H1 (cell line): ENCODE measurements at regions not wholly inside any gene's neighbourhood (a gene's known extent, or its start where the extent isn't known, plus 50 kb on each side); places are given as distances from the start of the nearest gene placed in this dataset.

Experiments
- BRCA1 ChIP-seq: IDR thresholded peaks from 2 replicates; pipeline ENCODE4 v1.6.1; 2012; ENCODE audit warnings: low read depth, low read length, improper control_type of control experiment
- CBX8 ChIP-seq: fragments of 300-800, 300-1000 bp; sonication (generic); IDR thresholded peaks from 2 replicates; pipeline ENCODE4 v1.7.1; 2016; ENCODE audit warnings: low read depth, low read length, borderline replicate concordance
- EP300 ChIP-seq, 2 experiments: IDR thresholded peaks; 1 replicate in 1 of 2; 2 replicates in 1 of 2; pipeline ENCODE4 v1.6.1; 2011 to 2012; ENCODE audit warnings: low read depth in 2 of 2, low read length in 2 of 2, mild to moderate bottlenecking in 2 of 2, borderline replicate concordance in 1 of 2, inconsistent platforms in 1 of 2, moderate library complexity in 1 of 2
- HDAC6 ChIP-seq: IDR thresholded peaks from one replicate; pipeline ENCODE4 v1.7.1; 2012; ENCODE audit warnings: low read depth, mild to moderate bottlenecking, inconsistent platforms, low read length, moderate library complexity
- POLR2A ChIP-seq, 2 experiments: IDR thresholded peaks; 1 replicate in 1 of 2; 2 replicates in 1 of 2; pipeline ENCODE4 v1.6.1; 2011; ENCODE audit warnings: low read depth in 2 of 2, low read length in 2 of 2, mild to moderate bottlenecking in 2 of 2; ENCODE audit errors: control extremely low read depth in 1 of 2
- POLR2AphosphoS5 ChIP-seq: IDR thresholded peaks from 2 replicates; pipeline ENCODE4 v1.6.1; 2011; ENCODE audit warnings: low read depth, low read length
- RFX5 ChIP-seq: IDR thresholded peaks from 2 replicates; pipeline ENCODE4 v1.6.1; 2011; ENCODE audit warnings: low read depth, low read length, improper control_type of control experiment, borderline replicate concordance
- SP1 ChIP-seq: IDR thresholded peaks from 2 replicates; pipeline ENCODE4 v1.6.1; 2011; ENCODE audit warnings: low read depth, low read length
- SRF ChIP-seq: IDR thresholded peaks from 2 replicates; pipeline ENCODE4 v1.6.1; 2011; ENCODE audit warnings: mild to moderate bottlenecking, low read depth, low read length, moderate library complexity
- TAF1 ChIP-seq: IDR thresholded peaks from 2 replicates; pipeline ENCODE4 v1.6.1; 2011; ENCODE audit warnings: mild to moderate bottlenecking, low read depth, low read length
- YY1 ChIP-seq: IDR thresholded peaks from 2 replicates; pipeline ENCODE4 v1.6.1; 2011; ENCODE audit warnings: low read depth, mild to moderate bottlenecking, low read length
- TF ChIP-seq, protein P1 (sequence below), 3 experiments: IDR thresholded peaks; 1 replicate in 2 of 3; 2 replicates in 1 of 3; pipeline versions ENCODE4 v1.5.1 to v1.6.1; 2011; ENCODE audit warnings: low read length in 3 of 3, mild to moderate bottlenecking in 3 of 3, inconsistent platforms in 2 of 3, low read depth in 1 of 3, moderate library complexity in 1 of 3; ENCODE audit not compliant: insufficient read depth in 1 of 3; ENCODE audit errors: control extremely low read depth in 1 of 3

GRCh38 chr6:142510211-142510610, 208.4 kb downstream of the ADGRG6 start:
- TF ChIP-seq POLR2A (IDR thresholded peaks at IDR 0.05; ENCODE audit: control extremely low read depth in 1 of 2, low read depth in 2 of 2, low read length in 2 of 2) (no peak), BRCA1 (no peak), TAF1 (no peak), YY1 (no peak), EP300 (IDR thresholded peaks at IDR 0.05; ENCODE audit: borderline replicate concordance in 1 of 2, low read depth in 2 of 2, low read length in 2 of 2) (no peak), CBX8 (no peak), POLR2AphosphoS5 (no peak), HDAC6 (no peak), RFX5 (no peak), SP1 (no peak), SRF (no peak)
- TF ChIP-seq, protein P1, sequence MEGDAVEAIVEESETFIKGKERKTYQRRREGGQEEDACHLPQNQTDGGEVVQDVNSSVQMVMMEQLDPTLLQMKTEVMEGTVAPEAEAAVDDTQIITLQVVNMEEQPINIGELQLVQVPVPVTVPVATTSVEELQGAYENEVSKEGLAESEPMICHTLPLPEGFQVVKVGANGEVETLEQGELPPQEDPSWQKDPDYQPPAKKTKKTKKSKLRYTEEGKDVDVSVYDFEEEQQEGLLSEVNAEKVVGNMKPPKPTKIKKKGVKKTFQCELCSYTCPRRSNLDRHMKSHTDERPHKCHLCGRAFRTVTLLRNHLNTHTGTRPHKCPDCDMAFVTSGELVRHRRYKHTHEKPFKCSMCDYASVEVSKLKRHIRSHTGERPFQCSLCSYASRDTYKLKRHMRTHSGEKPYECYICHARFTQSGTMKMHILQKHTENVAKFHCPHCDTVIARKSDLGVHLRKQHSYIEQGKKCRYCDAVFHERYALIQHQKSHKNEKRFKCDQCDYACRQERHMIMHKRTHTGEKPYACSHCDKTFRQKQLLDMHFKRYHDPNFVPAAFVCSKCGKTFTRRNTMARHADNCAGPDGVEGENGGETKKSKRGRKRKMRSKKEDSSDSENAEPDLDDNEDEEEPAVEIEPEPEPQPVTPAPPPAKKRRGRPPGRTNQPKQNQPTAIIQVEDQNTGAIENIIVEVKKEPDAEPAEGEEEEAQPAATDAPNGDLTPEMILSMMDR (IDR thresholded peaks at IDR 0.05; ENCODE audit: control extremely low read depth in 1 of 3, insufficient read depth in 1 of 3, low read depth in 1 of 3, low read length in 3 of 3): no peak
